ENCODE measurements at regions not wholly inside any gene's neighbourhood (a gene's known extent, or its start where the extent isn't known, plus 50 kb on each side); places are given as distances from the start of the nearest gene placed in this dataset.

DNA sequence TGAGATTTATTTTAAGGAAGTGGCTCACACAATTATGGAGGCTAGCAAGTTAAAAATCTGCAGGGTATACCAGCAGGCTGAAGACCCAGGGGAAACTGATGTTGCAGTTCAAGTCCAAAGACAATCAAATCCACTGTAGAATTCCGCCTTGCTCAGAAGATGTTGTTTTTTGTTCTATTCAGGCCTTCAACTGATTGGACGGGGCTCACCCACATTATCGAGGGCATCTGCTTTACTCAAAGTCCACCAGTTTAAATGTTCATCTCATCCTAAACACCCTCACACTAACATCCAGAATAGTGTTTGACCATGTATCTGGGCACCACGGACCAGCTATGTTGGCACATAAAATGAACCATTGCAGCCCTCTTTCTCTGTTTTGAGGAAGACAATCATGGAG lies 211.2 kb upstream of the GPR26 start:
- DNase-seq (ENCODE audit: low read depth): no peak

- no peak for DNase-seq (ENCODE audit: low read depth)
These were observed 210.3 kb upstream of the GPR26 start for GRCh38 chr10:123455861-123456260.

DNA sequence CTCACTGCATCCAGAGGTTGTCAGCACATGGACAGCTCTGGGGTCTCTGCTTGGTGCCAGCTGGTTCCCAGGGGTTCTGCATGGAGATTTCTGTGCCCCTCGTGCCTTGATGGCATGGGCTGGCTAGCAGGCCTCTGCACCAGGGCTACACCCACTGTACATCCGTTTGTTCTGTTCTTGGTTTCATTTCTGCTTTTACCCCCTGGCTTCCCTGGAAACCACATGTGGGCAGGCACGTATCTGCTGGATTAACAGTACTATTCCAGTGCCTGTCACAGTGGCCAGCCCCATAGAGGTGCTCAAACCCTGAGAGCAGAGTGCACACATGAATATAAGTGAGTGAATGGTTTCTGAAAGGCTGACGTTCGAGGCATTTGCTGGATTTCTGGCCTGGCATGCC lies 207.2 kb upstream of the GPR26 start:
- no peak for DNase-seq (ENCODE audit: low read depth)

- DNase-seq (ENCODE audit: low read depth): no peak
These were observed 206.6 kb upstream of the GPR26 start for GRCh38 chr10:123459371-123460091.

DNA sequence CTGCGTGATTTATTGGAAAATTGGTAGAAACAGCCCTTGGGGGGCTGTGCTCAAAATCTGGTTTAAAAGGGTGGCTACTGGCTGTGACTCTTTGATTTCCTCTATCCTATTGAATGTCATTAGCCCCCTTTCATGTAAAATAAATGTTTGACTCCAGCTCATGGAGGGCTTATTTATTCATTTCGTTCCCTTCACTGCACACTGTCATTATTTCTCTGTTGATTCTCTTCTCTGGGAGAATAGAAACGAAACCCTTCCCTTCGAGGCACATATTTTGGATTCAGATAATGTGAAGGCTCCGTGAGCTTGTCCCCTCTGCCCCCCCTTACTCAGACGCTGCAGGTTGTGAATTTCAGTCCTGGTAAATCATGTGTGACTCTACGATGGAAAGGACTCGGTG lies 203.9 kb upstream of the GPR26 start:
- no peak for DNase-seq (ENCODE audit: low read depth)

GRCh38 chr10:123462756-123463155 lies 203.4 kb upstream of the GPR26 start:
- no peak for DNase-seq (ENCODE audit: low read depth)

DNA sequence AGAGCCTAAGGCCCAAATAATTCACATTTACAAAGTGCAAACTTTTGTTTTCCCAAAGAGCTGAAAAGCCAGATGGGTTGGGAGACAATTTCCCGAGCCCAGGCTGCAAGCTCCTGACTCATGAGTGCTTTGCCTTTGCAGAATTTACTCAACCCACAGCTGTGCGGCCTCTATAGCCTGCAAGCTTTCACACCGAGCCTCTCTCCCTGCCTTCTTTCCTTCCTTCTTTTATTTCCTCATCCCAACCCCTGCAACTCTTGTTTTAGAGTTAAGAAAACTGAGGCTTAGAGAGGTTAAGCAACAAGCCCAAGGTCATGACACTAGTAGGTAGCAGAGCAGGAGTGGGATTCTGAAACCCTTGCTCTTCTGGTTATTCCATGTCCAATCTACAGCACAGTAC lies 203.0 kb upstream of the GPR26 start:
- no peak for DNase-seq (ENCODE audit: low read depth)

- DNase-seq (ENCODE audit: low read depth): no peak
These were observed 202.5 kb upstream of the GPR26 start for GRCh38 chr10:123463698-123464097.

GRCh38 chr10:123464430-123465323 lies 201.5 kb upstream of the GPR26 start:
- DNase-seq (ENCODE audit: low read depth): no peak

GRCh38 chr10:123470336-123470921 lies 195.7 kb upstream of the GPR26 start:
- DNase-seq (ENCODE audit: low read depth): no peak

GRCh38 chr10:123471811-123472210 lies 194.3 kb upstream of the GPR26 start:
- DNase-seq (ENCODE audit: low read depth): no peak

DNA sequence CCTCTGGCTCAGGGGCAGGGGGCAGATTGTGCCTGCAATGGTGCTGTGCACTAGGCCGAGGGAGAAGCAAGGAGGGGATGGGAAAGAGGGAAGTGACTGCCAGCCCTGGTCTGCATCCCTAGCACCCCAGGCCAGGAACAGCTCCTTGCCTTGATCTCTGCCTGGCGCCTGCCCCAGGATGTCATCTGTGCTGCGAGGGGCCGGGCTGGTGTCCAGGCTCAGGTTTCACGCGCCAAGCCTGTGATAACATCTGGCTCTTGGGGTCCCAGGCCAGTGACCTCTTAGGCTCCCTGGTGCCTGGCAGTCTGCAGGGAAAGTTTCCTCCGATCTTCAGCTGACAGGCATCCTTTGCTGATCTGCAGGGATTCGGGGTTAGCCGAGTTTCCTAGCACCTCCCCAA lies 193.5 kb upstream of the GPR26 start:
- no peak for DNase-seq (ENCODE audit: low read depth)

GRCh38 chr10:123474700-123475099 lies 191.5 kb upstream of the GPR26 start:
- no peak for DNase-seq (ENCODE audit: low read depth)

DNA sequence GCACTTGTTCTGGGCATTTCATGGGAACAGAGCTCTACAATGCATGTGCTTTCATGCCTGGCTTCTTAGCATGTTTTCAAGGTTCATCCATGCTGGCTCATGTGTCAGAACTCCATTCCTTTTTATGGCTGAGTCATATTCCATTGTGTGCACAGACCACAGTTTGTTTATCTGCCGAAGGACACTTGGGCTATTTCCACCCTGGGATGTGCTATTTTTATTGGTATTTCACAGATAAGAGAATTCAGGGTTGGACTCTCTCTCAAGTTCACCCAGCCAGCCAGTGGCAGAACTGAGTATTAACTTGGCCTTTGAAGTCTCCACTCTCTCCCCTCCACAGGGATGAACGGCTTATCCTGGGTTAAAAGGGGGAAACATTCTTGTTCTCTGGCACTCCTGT lies 190.7 kb upstream of the GPR26 start:
- DNase-seq (ENCODE audit: low read depth): no peak

- no peak for DNase-seq (ENCODE audit: low read depth)
These were observed 188.0 kb upstream of the GPR26 start for GRCh38 chr10:123478116-123478515.

GRCh38 chr10:123479640-123480039 lies 186.5 kb upstream of the GPR26 start:
- no peak for DNase-seq (ENCODE audit: low read depth)

DNA sequence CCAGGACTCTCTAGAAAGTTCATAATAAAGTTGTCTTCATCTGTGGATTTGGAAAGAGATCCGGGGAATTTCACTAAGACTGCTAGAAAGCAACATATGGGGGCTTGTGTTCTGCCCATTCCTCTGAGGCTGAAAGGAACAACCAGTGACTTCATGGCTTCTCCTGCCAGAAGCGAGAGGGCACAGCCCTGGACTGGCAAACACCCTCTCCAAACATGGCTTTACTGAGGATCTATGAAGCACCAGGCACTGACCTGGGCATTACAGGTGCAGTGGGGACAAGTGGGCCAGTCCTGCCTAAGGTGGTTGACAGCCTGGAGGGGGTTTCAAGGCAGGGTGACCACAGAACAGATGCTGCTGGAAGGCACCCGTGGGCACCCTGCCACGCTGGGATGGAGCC lies 185.8 kb upstream of the GPR26 start:
- DNase-seq (ENCODE audit: low read depth): no peak

- DNase-seq (ENCODE audit: low read depth): no peak
These were observed 185.3 kb upstream of the GPR26 start for GRCh38 chr10:123480845-123481244.

- no peak for DNase-seq (ENCODE audit: low read depth)
These were observed 181.4 kb upstream of the GPR26 start for GRCh38 chr10:123484722-123485121.

GRCh38 chr10:123485341-123485960 lies 180.7 kb upstream of the GPR26 start:
- DNase-seq (ENCODE audit: low read depth): no peak

DNA sequence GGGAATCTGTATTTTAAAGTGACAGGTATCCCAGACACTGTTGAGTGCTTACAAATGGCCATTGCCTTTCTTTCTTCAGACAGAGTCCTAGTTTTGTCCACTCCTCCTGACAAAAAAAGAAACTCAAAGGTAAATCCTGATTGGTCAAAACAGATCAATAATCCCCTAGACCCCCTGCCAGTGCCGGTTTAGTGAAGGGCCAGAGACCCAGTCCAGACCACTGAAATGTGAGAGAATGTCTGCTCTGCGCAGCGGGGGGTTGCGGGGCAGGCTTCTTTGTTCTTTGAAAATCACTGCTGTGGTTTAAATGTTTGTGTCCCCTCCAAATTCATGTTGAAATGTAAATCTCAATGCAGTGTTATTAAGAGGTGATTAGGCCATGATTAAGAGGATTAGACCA lies 177.7 kb upstream of the GPR26 start:
- no peak for DNase-seq (ENCODE audit: low read depth)

- DNase-seq (ENCODE audit: low read depth): no peak
These were observed 174.8 kb upstream of the GPR26 start for GRCh38 chr10:123491364-123491763.

DNA sequence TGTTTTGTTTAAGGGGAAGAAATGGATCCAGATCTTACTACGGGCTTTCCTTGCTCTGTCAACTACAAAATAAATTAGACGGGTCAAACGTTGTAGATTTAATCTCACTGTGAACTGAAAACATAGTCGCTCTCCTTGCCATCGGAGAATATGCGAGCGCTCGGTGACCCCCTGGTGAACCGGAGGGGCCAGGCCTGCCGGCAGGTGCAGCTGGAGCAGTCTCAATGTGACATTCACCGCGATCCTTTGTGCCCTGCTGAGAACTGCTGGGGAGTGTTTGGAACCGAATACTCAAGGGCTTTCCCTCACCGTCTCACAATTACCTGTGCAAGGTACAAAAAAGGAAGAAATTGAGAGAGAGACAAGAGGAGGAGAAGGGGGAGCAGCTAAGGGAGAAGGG lies 174.1 kb upstream of the GPR26 start:
- no peak for DNase-seq (ENCODE audit: low read depth)

Measured in amniotic epithelial cell (primary cell).